ENCODE measurements at regions not wholly inside any gene's neighbourhood (a gene's known extent, or its start where the extent isn't known, plus 50 kb on each side); places are given as distances from the start of the nearest gene placed in this dataset.

DNA sequence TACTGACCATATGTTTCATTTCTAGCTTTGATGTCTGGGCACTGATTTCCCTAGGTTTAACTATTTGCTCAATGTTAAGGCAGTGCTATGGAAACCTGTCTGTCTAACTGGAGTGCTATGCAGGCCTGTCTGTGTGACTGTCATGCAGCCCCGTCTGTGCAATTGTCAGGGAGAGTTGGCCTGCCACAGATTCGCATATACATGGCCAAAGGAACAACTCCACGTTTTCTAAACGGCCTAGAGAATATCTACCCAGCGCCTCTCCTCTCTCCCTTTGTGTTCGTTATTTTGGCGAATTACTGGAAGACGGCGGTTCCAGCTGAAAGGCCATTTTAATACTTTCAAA is 59.6 kb upstream of the PSME4 start:
- no peak for TF ChIP-seq ZNF626 (tag by site-specific recombination; IDR thresholded peaks at IDR 0.05)
- TF ChIP-seq ZNF558 (tag by site-specific recombination; IDR thresholded peaks at IDR 0.05): no peak
- TF ChIP-seq, protein P1, sequence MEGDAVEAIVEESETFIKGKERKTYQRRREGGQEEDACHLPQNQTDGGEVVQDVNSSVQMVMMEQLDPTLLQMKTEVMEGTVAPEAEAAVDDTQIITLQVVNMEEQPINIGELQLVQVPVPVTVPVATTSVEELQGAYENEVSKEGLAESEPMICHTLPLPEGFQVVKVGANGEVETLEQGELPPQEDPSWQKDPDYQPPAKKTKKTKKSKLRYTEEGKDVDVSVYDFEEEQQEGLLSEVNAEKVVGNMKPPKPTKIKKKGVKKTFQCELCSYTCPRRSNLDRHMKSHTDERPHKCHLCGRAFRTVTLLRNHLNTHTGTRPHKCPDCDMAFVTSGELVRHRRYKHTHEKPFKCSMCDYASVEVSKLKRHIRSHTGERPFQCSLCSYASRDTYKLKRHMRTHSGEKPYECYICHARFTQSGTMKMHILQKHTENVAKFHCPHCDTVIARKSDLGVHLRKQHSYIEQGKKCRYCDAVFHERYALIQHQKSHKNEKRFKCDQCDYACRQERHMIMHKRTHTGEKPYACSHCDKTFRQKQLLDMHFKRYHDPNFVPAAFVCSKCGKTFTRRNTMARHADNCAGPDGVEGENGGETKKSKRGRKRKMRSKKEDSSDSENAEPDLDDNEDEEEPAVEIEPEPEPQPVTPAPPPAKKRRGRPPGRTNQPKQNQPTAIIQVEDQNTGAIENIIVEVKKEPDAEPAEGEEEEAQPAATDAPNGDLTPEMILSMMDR (tag by site-specific recombination; IDR thresholded peaks at IDR 0.05): no peak
- no peak for TF ChIP-seq SCRT2 (tag by site-specific recombination; IDR thresholded peaks at IDR 0.05)
- TF ChIP-seq ZNF776 (tag by site-specific recombination; IDR thresholded peaks at IDR 0.05; ENCODE audit: borderline replicate concordance): no peak
- no peak for TF ChIP-seq ZNF416 (tag by site-specific recombination; IDR thresholded peaks at IDR 0.05)
- no peak for TF ChIP-seq ZSCAN23 (tag by site-specific recombination; IDR thresholded peaks at IDR 0.05)
- no peak for TF ChIP-seq ZBTB1 (tag by site-specific recombination; IDR thresholded peaks at IDR 0.05)
- TF ChIP-seq ZBTB8A (tag by site-specific recombination; IDR thresholded peaks at IDR 0.05): no peak
- TF ChIP-seq YY1 (tag by site-specific recombination; IDR thresholded peaks at IDR 0.05): no peak
- no peak for TF ChIP-seq ZNF561 (tag by site-specific recombination; IDR thresholded peaks at IDR 0.05; ENCODE audit: borderline replicate concordance)

Measured in HEK293 (cell line).